GM12891 (cell line): ENCODE measurements at regions not wholly inside any gene's neighbourhood (a gene's known extent, or its start where the extent isn't known, plus 50 kb on each side); places are given as distances from the start of the nearest gene placed in this dataset.
A peak's percentile ranks its signal among the peaks of the same experiment; 100 is the strongest.
"Not testable (repeated sequence)": the region's sequence is repeated elsewhere in the genome, so short reads cannot be mapped to it uniquely, and the experiment has no call there.

Experiments used
- DNase-seq: peaks from one replicate; pipeline ENCODE4 v3.0.0; 2011; ENCODE audit warnings: low spot score; ENCODE audit not compliant: insufficient read length
- FAIRE-seq: peaks from 2 replicates; lab custom pipeline; 2011; peaks lifted over from hg19 to GRCh38; lab: Jason Lieb, UNC
- PAX5 ChIP-seq: IDR thresholded peaks from 2 replicates; pipeline ENCODE4 v1.6.1; 2011; ENCODE audit warnings: low read length, moderate library complexity, mild to moderate bottlenecking; ENCODE audit not compliant: insufficient read depth, severe bottlenecking

GRCh38 chr16:21540770-21541433, 58.5 kb upstream of the METTL9 start:
- TF ChIP-seq PAX5 = peak; percentile 41

GRCh38 chr16:21541611-21542051, 57.7 kb upstream of the METTL9 start:
- not testable (repeated sequence) for FAIRE-seq, DNase-seq

More at GRCh38 chr16:21540770-21541433, 58.5 kb upstream of the METTL9 start:
- not testable (repeated sequence) for DNase-seq
- FAIRE-seq = peak; percentile 95

GRCh38 chr16:21542075-21542474, 57.3 kb upstream of the METTL9 start:
- FAIRE-seq = not testable (repeated sequence)

GRCh38 chr16:21542491-21543124, 56.8 kb upstream of the METTL9 start:
- DNase-seq, FAIRE-seq: not testable (repeated sequence)

More at GRCh38 chr16:21542075-21542474, 57.3 kb upstream of the METTL9 start:
- DNase-seq = not testable (repeated sequence)

- FAIRE-seq, DNase-seq: not testable (repeated sequence)
These were observed 56.1 kb upstream of the METTL9 start for GRCh38 chr16:21543151-21543836.

GRCh38 chr16:21545664-21546326, 53.6 kb upstream of the METTL9 start:
- not testable (repeated sequence) for DNase-seq, FAIRE-seq

GRCh38 chr16:21549396-21549795, 50.0 kb upstream of the METTL9 start:
- not testable (repeated sequence) for FAIRE-seq, DNase-seq
